SK-N-SH (cell line): ENCODE measurements at regions not wholly inside any gene's neighbourhood (a gene's known extent, or its start where the extent isn't known, plus 50 kb on each side); places are given as distances from the start of the nearest gene placed in this dataset.

Source experiments
- CTCF ChIA-PET: fragments of 300-600, 350-600 bp; formaldehyde crosslinking; extraction: SDS; loops from one replicate; lab custom pipeline; 2021; lab: Yijun Ruan, JAX
- POLR2A ChIA-PET: fragments of 350-600 bp; sonication (Branson Sonifier 250); formaldehyde crosslinking; extraction: SDS; loops from one replicate; lab custom pipeline; 2020; ENCODE audit warnings: antibody characterized with exemption, inconsistent platforms; lab: Yijun Ruan, JAX
- DNase-seq: peaks from one replicate; pipeline ENCODE4 v3.0.0; 2012
- H2AFZ ChIP-seq: fragments of 200-600 bp; sonication (generic); 2 replicates; pipeline ENCODE4 v1.8.1; 2016; ENCODE audit warnings: antibody characterized with exemption, mild to moderate bottlenecking, low read depth
- H3F3A ChIP-seq: fragments of 200-600 bp; sonication (generic); replicated peaks from 2 replicates; pipeline ENCODE3; 2016; ENCODE audit warnings: antibody characterized with exemption, mild to moderate bottlenecking; ENCODE audit not compliant: insufficient read depth
- H3K27ac ChIP-seq, 2 experiments: fragments of 200-500 bp in 1 of 2; fragments of 200-600 bp in 1 of 2; sonication (Bioruptor generic) in 1 of 2; sonication (generic), shearing (Covaris generic) in 1 of 2; 2 replicates each; pipeline versions ENCODE4 v1.5.1 to v1.6.1; 2014 to 2016; ENCODE audit warnings: low read depth in 2 of 2, inconsistent platforms in 1 of 2, low read length in 1 of 2, mild to moderate bottlenecking in 1 of 2, mixed read lengths in 1 of 2
- H3K27me3 ChIP-seq: fragments of 200-600 bp; sonication (generic), shearing (Covaris generic); 2 replicates; pipeline ENCODE4 v1.6.1; 2016; ENCODE audit warnings: mixed run types; ENCODE audit not compliant: insufficient read depth
- H3K36me3 ChIP-seq, 2 experiments: fragments of 200-500 bp in 1 of 2; fragments of 200-600 bp in 1 of 2; sonication (Bioruptor generic) in 1 of 2; sonication (generic) in 1 of 2; replicated peaks in 1 of 2; 2 replicates each; pipeline versions ENCODE3 to v1.5.1; 2014 to 2016; ENCODE audit warnings: low read length in 1 of 2, mild to moderate bottlenecking in 1 of 2; ENCODE audit not compliant: insufficient read depth in 2 of 2, control insufficient read depth in 1 of 2
- H3K4me1 ChIP-seq, 2 experiments: fragments of 200-500 bp in 1 of 2; fragments of 200-600 bp in 1 of 2; sonication (Bioruptor generic) in 1 of 2; sonication (generic), shearing (Covaris generic) in 1 of 2; 2 replicates each; pipeline versions ENCODE4 v1.5.1 to v1.6.1; 2014 to 2016; ENCODE audit warnings: low read depth in 1 of 2, low read length in 1 of 2, mixed run types in 1 of 2; ENCODE audit not compliant: insufficient read depth in 2 of 2, control insufficient read depth in 1 of 2
- H3K4me2 ChIP-seq: fragments of 200-600 bp; sonication (generic), shearing (Covaris generic); 2 replicates; pipeline ENCODE4 v1.6.1; 2017; ENCODE audit warnings: mixed run types
- H3K4me3 ChIP-seq, 2 experiments: fragments of 200-500 bp in 1 of 2; fragments of 200-600 bp in 1 of 2; sonication (Bioruptor generic) in 1 of 2; sonication (generic), shearing (Covaris generic) in 1 of 2; 2 replicates each; pipeline versions ENCODE4 v1.5.1 to v1.8.1; 2014 to 2016; ENCODE audit warnings: low read depth in 2 of 2, inconsistent platforms in 1 of 2, low read length in 1 of 2, mild to moderate bottlenecking in 1 of 2, mixed read lengths in 1 of 2, moderate library complexity in 1 of 2
- H3K79me2 ChIP-seq: fragments of 200-600 bp; sonication (generic); 2 replicates; pipeline ENCODE4 v1.8.1; 2017; ENCODE audit warnings: mild to moderate bottlenecking; ENCODE audit not compliant: insufficient read depth
- H3K9ac ChIP-seq: fragments of 200-600 bp; sonication (generic); 2 replicates; pipeline ENCODE4 v1.6.1; 2017; ENCODE audit warnings: mixed run types
- H3K9me2 ChIP-seq: fragments of 200-600 bp; sonication (generic); 2 replicates; pipeline ENCODE4 v1.6.1; 2017; ENCODE audit warnings: mixed run types
- H3K9me3 ChIP-seq: fragments of 200-600 bp; sonication (generic); 2 replicates; pipeline ENCODE4 v1.6.1; 2017; ENCODE audit warnings: mixed run types, mild to moderate bottlenecking, moderate library complexity
- H4K20me1 ChIP-seq: fragments of 200-600 bp; sonication (generic); 2 replicates; pipeline ENCODE4 v1.6.1; 2017; ENCODE audit warnings: mild to moderate bottlenecking, mixed run types; ENCODE audit not compliant: insufficient read depth
- ELF1 ChIP-seq: IDR thresholded peaks from 2 replicates; pipeline ENCODE4 v1.4.0; 2012
- EZH2phosphoT487 ChIP-seq: fragments of 200-600 bp; sonication (generic); IDR thresholded peaks from 2 replicates; pipeline ENCODE4 v1.6.1; 2017; ENCODE audit warnings: low read depth, mixed run types, mild to moderate bottlenecking, antibody characterized with exemption, moderate library complexity, borderline replicate concordance
- FOSL2 ChIP-seq: IDR thresholded peaks from 2 replicates; pipeline ENCODE4 v1.4.0; 2012; ENCODE audit warnings: low read depth, mild to moderate bottlenecking, moderate library complexity, borderline replicate concordance
- FOXM1 ChIP-seq: IDR thresholded peaks from 2 replicates; pipeline ENCODE4 v1.4.0; 2012; ENCODE audit warnings: low read depth, mild to moderate bottlenecking
- GATA2 ChIP-seq: sonication (generic); formaldehyde crosslinking; IDR thresholded peaks from 2 replicates; pipeline ENCODE4 v1.5.0; 2020; ENCODE audit warnings: mild to moderate bottlenecking, missing genetic modification reagents
- MEF2A ChIP-seq: IDR thresholded peaks from 2 replicates; pipeline ENCODE4 v1.4.0; 2012; ENCODE audit warnings: low read depth, borderline replicate concordance
- NRF1 ChIP-seq: IDR thresholded peaks from 2 replicates; pipeline ENCODE4 v1.6.1; 2012; ENCODE audit warnings: low read depth, mild to moderate bottlenecking, low read length
- RCOR1 ChIP-seq: fragments of 150-350 bp; IDR thresholded peaks from 2 replicates; pipeline ENCODE4 v1.6.1; 2017; ENCODE audit warnings: antibody characterized with exemption, low read length
- SMC3 ChIP-seq: IDR thresholded peaks from 2 replicates; pipeline ENCODE4 v1.6.1; 2012; ENCODE audit warnings: low read depth, low read length, improper control_type of control experiment
- TAF1 ChIP-seq: IDR thresholded peaks from 2 replicates; pipeline ENCODE4 v1.6.1; 2012; ENCODE audit warnings: low read depth, mild to moderate bottlenecking, low read length, moderate library complexity, borderline replicate concordance
- YY1 ChIP-seq: IDR thresholded peaks from 2 replicates; pipeline ENCODE4 v1.4.0; 2012; ENCODE audit warnings: low read depth, mild to moderate bottlenecking
- WGBS: methylation state at CpG from one replicate; pipeline ENCODE4 v1.1.6; 2017; ENCODE audit warnings: low lambda C conversion rate; 5-methylcytosine and 5-hydroxymethylcytosine counted together
- TF ChIP-seq, protein P1 (sequence below): IDR thresholded peaks from 2 replicates; pipeline ENCODE4 v1.4.0; 2012; ENCODE audit warnings: low read depth, borderline replicate concordance
- TF ChIP-seq, protein P2 (sequence below): fragments of 200-600 bp; sonication (generic); IDR thresholded peaks from 2 replicates; pipeline ENCODE4 v1.6.1; 2017; ENCODE audit warnings: antibody characterized with exemption, mild to moderate bottlenecking, moderate library complexity
- TF ChIP-seq, protein P3 (sequence below): IDR thresholded peaks from 2 replicates; pipeline ENCODE4 v1.4.0; 2012; ENCODE audit warnings: low read depth, borderline replicate concordance
- TF ChIP-seq, protein P4 (sequence below): fragments of 150-350 bp; IDR thresholded peaks from 2 replicates; pipeline ENCODE4 v1.6.1; 2017; ENCODE audit warnings: antibody characterized with exemption, low read length, low read depth, borderline replicate concordance
- TF ChIP-seq, protein P5 (sequence below): fragments of 150-350 bp; IDR thresholded peaks from 2 replicates; pipeline ENCODE4 v1.6.1; 2016; ENCODE audit warnings: mild to moderate bottlenecking, low read depth, low read length

DNA sequence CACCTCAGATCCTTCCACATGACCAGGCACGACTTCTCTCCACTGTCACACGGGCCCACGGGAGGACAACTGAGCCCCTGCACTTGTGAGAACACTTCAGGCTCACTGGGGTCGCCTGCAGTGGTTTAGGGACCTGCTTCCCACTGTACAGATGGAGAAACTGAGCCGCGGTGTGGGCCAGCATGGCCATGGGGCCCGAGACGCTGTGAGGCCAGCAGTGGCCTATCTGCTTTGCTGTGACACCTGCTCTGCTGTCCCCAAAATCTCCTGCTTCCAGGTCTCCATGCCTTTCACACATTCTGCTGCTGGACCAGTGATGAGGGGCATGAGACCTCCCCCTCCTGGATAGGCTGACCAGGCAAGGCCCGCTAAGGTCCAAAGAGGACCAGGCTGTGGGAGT is 75.8 kb upstream of the PAX2 start (continued):
- no peak for TF ChIP-seq GATA2
- TF ChIP-seq, protein P1, sequence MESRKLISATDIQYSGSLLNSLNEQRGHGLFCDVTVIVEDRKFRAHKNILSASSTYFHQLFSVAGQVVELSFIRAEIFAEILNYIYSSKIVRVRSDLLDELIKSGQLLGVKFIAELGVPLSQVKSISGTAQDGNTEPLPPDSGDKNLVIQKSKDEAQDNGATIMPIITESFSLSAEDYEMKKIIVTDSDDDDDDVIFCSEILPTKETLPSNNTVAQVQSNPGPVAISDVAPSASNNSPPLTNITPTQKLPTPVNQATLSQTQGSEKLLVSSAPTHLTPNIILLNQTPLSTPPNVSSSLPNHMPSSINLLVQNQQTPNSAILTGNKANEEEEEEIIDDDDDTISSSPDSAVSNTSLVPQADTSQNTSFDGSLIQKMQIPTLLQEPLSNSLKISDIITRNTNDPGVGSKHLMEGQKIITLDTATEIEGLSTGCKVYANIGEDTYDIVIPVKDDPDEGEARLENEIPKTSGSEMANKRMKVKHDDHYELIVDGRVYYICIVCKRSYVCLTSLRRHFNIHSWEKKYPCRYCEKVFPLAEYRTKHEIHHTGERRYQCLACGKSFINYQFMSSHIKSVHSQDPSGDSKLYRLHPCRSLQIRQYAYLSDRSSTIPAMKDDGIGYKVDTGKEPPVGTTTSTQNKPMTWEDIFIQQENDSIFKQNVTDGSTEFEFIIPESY: no peak
- TF ChIP-seq, protein P2, sequence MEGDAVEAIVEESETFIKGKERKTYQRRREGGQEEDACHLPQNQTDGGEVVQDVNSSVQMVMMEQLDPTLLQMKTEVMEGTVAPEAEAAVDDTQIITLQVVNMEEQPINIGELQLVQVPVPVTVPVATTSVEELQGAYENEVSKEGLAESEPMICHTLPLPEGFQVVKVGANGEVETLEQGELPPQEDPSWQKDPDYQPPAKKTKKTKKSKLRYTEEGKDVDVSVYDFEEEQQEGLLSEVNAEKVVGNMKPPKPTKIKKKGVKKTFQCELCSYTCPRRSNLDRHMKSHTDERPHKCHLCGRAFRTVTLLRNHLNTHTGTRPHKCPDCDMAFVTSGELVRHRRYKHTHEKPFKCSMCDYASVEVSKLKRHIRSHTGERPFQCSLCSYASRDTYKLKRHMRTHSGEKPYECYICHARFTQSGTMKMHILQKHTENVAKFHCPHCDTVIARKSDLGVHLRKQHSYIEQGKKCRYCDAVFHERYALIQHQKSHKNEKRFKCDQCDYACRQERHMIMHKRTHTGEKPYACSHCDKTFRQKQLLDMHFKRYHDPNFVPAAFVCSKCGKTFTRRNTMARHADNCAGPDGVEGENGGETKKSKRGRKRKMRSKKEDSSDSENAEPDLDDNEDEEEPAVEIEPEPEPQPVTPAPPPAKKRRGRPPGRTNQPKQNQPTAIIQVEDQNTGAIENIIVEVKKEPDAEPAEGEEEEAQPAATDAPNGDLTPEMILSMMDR: no peak

DNA sequence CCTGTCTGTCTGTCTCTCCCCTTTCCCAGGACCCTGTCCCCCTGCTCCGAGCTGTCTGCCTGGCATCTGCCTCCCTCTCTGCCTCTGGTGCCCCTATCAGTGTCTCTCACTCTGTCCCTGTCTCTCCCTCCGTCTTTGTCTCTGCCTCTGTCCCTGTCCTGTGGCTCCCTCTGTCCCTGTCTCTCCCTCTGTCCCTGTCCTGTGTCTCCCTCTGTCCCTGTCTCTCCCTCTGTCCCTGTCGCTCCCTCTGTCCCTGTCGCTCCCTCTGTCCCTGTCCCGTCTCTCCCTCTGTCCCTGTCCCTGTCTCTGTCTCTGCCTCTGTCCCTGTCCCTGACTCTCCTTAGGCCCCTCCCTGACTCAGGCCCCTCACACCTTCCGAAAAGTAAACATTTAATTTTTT is 75.0 kb upstream of the PAX2 start:
- Histone ChIP-seq H3K4me1 (no peaks in the 10 kb centered on the region; a peak in 1 of 4 replicates), H3K79me2 (no peaks in the 10 kb centered on the region), H3F3A (no peaks in the 10 kb centered on the region), H3K9me3 (no peaks in the 10 kb centered on the region), H3K36me3 (no peaks in the 10 kb centered on the region), H3K9me2 (no peaks in the 10 kb centered on the region), H3K9ac (no peak overlapping the region)
- DNase-seq: no peak
- CTCF ChIA-PET: interaction anchor here (0.6 to 7.5 kb wide), 36 partner anchors 10 to 360 kb away, joined by 3 to 60 read pairs (median 4); partner anchors contain the start of genes PAX2, PDZD7 and SFXN3
- 62% methylated on average over 6 of the region's 6 CpGs for WGBS
- POLR2A ChIA-PET: no interaction called here
- no peak for TF ChIP-seq RCOR1
- TF ChIP-seq, protein P3, sequence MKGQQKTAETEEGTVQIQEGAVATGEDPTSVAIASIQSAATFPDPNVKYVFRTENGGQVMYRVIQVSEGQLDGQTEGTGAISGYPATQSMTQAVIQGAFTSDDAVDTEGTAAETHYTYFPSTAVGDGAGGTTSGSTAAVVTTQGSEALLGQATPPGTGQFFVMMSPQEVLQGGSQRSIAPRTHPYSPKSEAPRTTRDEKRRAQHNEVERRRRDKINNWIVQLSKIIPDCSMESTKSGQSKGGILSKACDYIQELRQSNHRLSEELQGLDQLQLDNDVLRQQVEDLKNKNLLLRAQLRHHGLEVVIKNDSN: no peak
- no peak for TF ChIP-seq TAF1
- no peak for TF ChIP-seq SMC3
- no peak for TF ChIP-seq FOSL2
- TF ChIP-seq EZH2phosphoT487: no peak
- no peak for TF ChIP-seq FOXM1
- no peak for TF ChIP-seq MEF2A
- TF ChIP-seq, protein P4, sequence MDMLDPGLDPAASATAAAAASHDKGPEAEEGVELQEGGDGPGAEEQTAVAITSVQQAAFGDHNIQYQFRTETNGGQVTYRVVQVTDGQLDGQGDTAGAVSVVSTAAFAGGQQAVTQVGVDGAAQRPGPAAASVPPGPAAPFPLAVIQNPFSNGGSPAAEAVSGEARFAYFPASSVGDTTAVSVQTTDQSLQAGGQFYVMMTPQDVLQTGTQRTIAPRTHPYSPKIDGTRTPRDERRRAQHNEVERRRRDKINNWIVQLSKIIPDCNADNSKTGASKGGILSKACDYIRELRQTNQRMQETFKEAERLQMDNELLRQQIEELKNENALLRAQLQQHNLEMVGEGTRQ: no peak
- TF ChIP-seq ELF1: no peak
- TF ChIP-seq YY1: no peak
- TF ChIP-seq, protein P5, sequence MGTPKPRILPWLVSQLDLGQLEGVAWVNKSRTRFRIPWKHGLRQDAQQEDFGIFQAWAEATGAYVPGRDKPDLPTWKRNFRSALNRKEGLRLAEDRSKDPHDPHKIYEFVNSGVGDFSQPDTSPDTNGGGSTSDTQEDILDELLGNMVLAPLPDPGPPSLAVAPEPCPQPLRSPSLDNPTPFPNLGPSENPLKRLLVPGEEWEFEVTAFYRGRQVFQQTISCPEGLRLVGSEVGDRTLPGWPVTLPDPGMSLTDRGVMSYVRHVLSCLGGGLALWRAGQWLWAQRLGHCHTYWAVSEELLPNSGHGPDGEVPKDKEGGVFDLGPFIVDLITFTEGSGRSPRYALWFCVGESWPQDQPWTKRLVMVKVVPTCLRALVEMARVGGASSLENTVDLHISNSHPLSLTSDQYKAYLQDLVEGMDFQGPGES: no peak
- no peak for TF ChIP-seq NRF1
- TF ChIP-seq, protein P1: no peak
- TF ChIP-seq, all 33 proteins: peak for 0
- Histone ChIP-seq H2AFZ (no peak overlapping the region), H3K4me2 (no peak overlapping the region; the same call in 1 of the 2 replicates), H3K27me3 (peaks cover 30% of the 10 kb centered on the region), H3K27ac (no peak overlapping the region), H4K20me1 (no peaks in the 10 kb centered on the region), H3K4me3 (no peak overlapping the region; a peak in 1 of 4 replicates)
